ENCODE measurements at regions not wholly inside any gene's neighbourhood (a gene's known extent, or its start where the extent isn't known, plus 50 kb on each side); places are given as distances from the start of the nearest gene placed in this dataset.

GRCh38 chr16:51968749-51969148 lies 578.2 kb downstream of the TOX3 start:
- TF ChIP-seq POLR2A (IDR thresholded peaks at IDR 0.05; ENCODE audit: borderline replicate concordance, extremely low read depth, insufficient read depth, insufficient read length) (no peak), SP1 (IDR thresholded peaks at IDR 0.05; ENCODE audit: low read depth) (no peak)
